ENCODE measurements at regions not wholly inside any gene's neighbourhood (a gene's known extent, or its start where the extent isn't known, plus 50 kb on each side); places are given as distances from the start of the nearest gene placed in this dataset.
"Not testable (repeated sequence)": the region's sequence is repeated elsewhere in the genome, so short reads cannot be mapped to it uniquely, and the experiment has no call there.

DNA sequence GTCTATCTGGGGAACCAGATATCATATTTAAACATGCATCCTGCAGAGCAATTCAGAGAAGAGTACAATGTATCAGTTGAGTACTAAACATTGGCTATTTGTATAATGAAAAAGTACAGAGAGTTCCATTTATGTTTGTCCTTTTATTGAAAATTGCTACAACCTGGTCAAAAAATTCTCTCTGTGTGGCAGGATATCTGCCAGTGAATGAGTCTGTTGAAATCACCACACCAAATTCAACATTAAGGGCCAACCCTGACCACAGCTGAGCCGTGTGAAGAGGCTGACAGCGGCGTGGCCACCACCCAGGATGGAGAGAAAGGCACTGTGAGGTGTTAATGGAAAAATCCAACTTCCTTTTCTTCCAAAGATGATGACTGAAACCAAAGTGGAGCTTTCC is 422.7 kb upstream of the PIK3R1 start:
- ChIA-PET CTCF (no interaction called here), POLR2A (no interaction called here)
- no peak for DNase-seq (ENCODE audit: extremely low spot score)
- TF ChIP-seq, protein P1, sequence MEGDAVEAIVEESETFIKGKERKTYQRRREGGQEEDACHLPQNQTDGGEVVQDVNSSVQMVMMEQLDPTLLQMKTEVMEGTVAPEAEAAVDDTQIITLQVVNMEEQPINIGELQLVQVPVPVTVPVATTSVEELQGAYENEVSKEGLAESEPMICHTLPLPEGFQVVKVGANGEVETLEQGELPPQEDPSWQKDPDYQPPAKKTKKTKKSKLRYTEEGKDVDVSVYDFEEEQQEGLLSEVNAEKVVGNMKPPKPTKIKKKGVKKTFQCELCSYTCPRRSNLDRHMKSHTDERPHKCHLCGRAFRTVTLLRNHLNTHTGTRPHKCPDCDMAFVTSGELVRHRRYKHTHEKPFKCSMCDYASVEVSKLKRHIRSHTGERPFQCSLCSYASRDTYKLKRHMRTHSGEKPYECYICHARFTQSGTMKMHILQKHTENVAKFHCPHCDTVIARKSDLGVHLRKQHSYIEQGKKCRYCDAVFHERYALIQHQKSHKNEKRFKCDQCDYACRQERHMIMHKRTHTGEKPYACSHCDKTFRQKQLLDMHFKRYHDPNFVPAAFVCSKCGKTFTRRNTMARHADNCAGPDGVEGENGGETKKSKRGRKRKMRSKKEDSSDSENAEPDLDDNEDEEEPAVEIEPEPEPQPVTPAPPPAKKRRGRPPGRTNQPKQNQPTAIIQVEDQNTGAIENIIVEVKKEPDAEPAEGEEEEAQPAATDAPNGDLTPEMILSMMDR (IDR thresholded peaks at IDR 0.05; ENCODE audit: control extremely low read depth, extremely low read depth, low read depth, missing control alignments) = no peak

GRCh38 chr5:67790390-67790789 is 425.2 kb upstream of the PIK3R1 start:
- no peak for DNase-seq (ENCODE audit: extremely low spot score)
- TF ChIP-seq, protein P1 (IDR thresholded peaks at IDR 0.05; ENCODE audit: control extremely low read depth, extremely low read depth, low read depth, missing control alignments) = no peak
- CTCF ChIA-PET = no interaction called here
- POLR2A ChIA-PET = no interaction called here

GRCh38 chr5:67779893-67780623 is 435.5 kb upstream of the PIK3R1 start:
- POLR2A ChIA-PET; DNase-seq (ENCODE audit: extremely low spot score); CTCF ChIA-PET: not testable (repeated sequence)

DNA sequence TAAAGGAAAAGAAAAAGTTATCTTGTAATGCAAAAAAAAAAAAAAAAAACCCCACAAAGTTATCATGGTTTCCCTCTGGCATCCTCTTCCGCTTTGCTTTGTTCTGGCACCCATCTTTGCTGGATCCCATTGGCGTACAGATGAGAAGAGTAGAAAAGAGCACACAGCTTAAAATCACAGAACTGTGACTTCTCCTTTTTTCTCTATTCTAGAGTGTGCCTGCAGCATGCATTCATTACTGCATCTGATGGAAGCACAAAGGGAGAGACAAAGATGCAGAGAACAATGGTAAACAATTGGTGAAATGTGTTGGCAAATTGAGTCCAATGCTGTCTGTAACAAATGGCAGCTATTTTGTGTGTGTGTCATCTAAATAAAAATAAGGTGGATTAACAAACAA is 440.8 kb upstream of the PIK3R1 start:
- ChIA-PET POLR2A (no interaction called here), CTCF (no interaction called here)
- no peak for DNase-seq (ENCODE audit: extremely low spot score)
- TF ChIP-seq, protein P1 (IDR thresholded peaks at IDR 0.05; ENCODE audit: control extremely low read depth, extremely low read depth, low read depth, missing control alignments) = no peak

GRCh38 chr5:67774267-67774552 is 441.3 kb upstream of the PIK3R1 start:
- TF ChIP-seq, protein P1 (IDR thresholded peaks at IDR 0.05; ENCODE audit: control extremely low read depth, extremely low read depth, low read depth, missing control alignments) = no peak
- ChIA-PET CTCF (no interaction called here), POLR2A (no interaction called here)
- DNase-seq (ENCODE audit: extremely low spot score) = no peak

- POLR2A ChIA-PET = no interaction called here
- TF ChIP-seq, protein P1 (IDR thresholded peaks at IDR 0.05; ENCODE audit: control extremely low read depth, extremely low read depth, low read depth, missing control alignments) = no peak
- DNase-seq (ENCODE audit: extremely low spot score) = no peak
- CTCF ChIA-PET = no interaction called here
Observed at GRCh38 chr5:67773411-67774266, 441.9 kb upstream of the PIK3R1 start.

DNA sequence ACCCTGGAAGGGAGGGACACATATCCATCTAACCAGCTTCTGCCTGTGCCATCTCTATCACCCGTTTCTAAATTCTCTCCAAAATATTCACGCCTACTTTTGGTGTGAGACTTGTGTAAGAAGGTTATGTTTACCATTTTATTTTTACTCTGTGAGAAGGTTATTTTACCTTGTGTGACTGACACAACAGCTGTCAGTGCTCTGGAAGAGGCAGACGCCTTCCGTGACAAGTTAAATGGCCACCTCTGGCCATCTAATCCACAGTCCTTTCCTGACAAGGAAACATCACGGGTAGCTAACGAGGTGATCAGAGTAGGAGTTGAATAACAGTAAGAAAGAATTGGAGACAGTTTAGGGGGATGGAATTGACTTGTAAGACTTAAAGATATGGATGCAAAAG is 443.8 kb upstream of the PIK3R1 start:
- ChIA-PET POLR2A (no interaction called here), CTCF (interaction anchor here (0.6 kb wide), 1 partner anchor 21 kb away, joined by 3 read pairs; no protein-coding TSS in a partner anchor)
- TF ChIP-seq, protein P1 (IDR thresholded peaks at IDR 0.05; ENCODE audit: control extremely low read depth, extremely low read depth, low read depth, missing control alignments) = no peak
- DNase-seq (ENCODE audit: extremely low spot score) = no peak

All from GM10248 (cell line).